Esophagus muscularis mucosa (tissue), 4 donors: ENCODE measurements at regions not wholly inside any gene's neighbourhood (a gene's known extent, or its start where the extent isn't known, plus 50 kb on each side); places are given as distances from the start of the nearest gene placed in this dataset.

Experiments
- CTCF ChIP-seq, 3 experiments: fragments of 200-600 bp in 2 of 3; fragments of 450-650 bp in 1 of 3; sonication (generic) in 2 of 3; IDR thresholded peaks; one replicate each; pipeline ENCODE4 v1.5.1; 2017 to 2019; ENCODE audit warnings: antibody characterized with exemption in 3 of 3, mild to moderate bottlenecking in 2 of 3, moderate library complexity in 1 of 3
- EP300 ChIP-seq: sonication (generic); formaldehyde crosslinking; IDR thresholded peaks from one replicate; pipeline ENCODE4 v1.6.1; 2017; ENCODE audit warnings: antibody characterized with exemption
- POLR2A ChIP-seq: fragments of 450-650 bp; IDR thresholded peaks from one replicate; pipeline ENCODE4 v1.6.1; 2017; ENCODE audit warnings: antibody characterized with exemption, moderate library complexity, mild to moderate bottlenecking, low read depth
- POLR2AphosphoS5 ChIP-seq, 2 donors: sonication (generic); formaldehyde crosslinking; IDR thresholded peaks; one replicate each; pipeline ENCODE4 v1.6.1; 2017; ENCODE audit warnings: antibody characterized with exemption in 2 of 2

GRCh38 chr5:119751734-119752094 is 122.4 kb downstream of the FAM170A start:
- TF ChIP-seq CTCF (IDR thresholded peaks at IDR 0.05): no peak
- no peak for TF ChIP-seq POLR2AphosphoS5 (IDR thresholded peaks at IDR 0.05)
- no peak for TF ChIP-seq POLR2A
- no peak for TF ChIP-seq EP300
